ENCODE measurements at regions not wholly inside any gene's neighbourhood (a gene's known extent, or its start where the extent isn't known, plus 50 kb on each side); places are given as distances from the start of the nearest gene placed in this dataset.
A peak's percentile ranks its signal among the peaks of the same experiment; 100 is the strongest.

DNA sequence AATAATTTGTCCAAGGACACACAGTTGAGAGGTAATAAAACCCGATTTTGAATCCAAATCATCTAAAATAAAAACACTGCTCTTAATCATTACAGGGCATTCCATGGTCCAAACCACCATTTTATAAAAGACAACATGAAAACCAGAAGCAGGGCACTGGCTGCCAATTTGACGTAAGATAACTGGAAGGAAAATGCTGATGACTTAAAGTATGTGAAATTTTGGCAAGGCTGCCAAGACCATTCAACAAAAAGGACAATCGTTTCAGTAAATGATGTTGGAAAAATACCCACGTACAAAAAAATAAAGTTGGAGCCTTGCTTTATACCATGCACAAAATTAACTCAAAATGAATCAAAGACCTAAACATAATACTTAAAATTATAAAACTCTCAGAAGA lies 344.4 kb downstream of the RAPGEF2 start:
- no peaks in the 10 kb centered on the region for H3K79me2 ChIP-seq
- no peak overlapping the region for H3K4me2 ChIP-seq (ENCODE audit: low read length)
- no peaks in the 10 kb centered on the region for H3K9me3 ChIP-seq (ENCODE audit: control insufficient read depth, low read length)
- H3K9ac ChIP-seq: no peak overlapping the region
- H3K4me3 ChIP-seq (ENCODE audit: low read depth, low read length): no peak overlapping the region
- H3K27ac ChIP-seq: no peak overlapping the region
- H3K4me1 ChIP-seq: no peaks in the 10 kb centered on the region
- TF ChIP-seq, protein P1, sequence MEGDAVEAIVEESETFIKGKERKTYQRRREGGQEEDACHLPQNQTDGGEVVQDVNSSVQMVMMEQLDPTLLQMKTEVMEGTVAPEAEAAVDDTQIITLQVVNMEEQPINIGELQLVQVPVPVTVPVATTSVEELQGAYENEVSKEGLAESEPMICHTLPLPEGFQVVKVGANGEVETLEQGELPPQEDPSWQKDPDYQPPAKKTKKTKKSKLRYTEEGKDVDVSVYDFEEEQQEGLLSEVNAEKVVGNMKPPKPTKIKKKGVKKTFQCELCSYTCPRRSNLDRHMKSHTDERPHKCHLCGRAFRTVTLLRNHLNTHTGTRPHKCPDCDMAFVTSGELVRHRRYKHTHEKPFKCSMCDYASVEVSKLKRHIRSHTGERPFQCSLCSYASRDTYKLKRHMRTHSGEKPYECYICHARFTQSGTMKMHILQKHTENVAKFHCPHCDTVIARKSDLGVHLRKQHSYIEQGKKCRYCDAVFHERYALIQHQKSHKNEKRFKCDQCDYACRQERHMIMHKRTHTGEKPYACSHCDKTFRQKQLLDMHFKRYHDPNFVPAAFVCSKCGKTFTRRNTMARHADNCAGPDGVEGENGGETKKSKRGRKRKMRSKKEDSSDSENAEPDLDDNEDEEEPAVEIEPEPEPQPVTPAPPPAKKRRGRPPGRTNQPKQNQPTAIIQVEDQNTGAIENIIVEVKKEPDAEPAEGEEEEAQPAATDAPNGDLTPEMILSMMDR (IDR thresholded peaks at IDR 0.05): no peak
- H2AFZ ChIP-seq: no peak overlapping the region
- H3K27me3 ChIP-seq (ENCODE audit: control insufficient read depth, insufficient read depth, low read length): no peaks in the 10 kb centered on the region
- H3K36me3 ChIP-seq (ENCODE audit: control insufficient read depth, insufficient read depth, low read length): no peaks in the 10 kb centered on the region

DNA sequence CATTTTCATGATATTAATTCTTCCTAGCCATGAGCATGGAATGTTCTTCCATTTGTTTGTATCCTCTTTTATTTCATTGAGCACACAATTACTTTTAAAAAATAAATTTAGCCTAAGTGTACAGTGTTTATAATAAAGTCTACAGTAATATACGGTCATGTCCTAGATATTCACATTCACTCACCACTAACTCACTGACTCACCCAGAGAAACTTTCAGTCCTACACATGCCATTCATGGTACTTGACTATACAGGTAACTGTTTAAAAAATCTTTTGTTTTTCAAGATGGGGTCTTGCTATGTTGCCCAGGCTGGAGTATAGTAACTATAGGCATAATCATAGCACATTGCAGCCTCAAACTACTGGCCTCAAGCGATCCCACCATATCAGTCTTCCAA lies 348.1 kb downstream of the RAPGEF2 start:
- Histone ChIP-seq H3K27me3 (ENCODE audit: control insufficient read depth, insufficient read depth, low read length) (no peaks in the 10 kb centered on the region), H3K9ac (no peak overlapping the region), H3K36me3 (ENCODE audit: control insufficient read depth, insufficient read depth, low read length) (no peaks in the 10 kb centered on the region), H2AFZ (no peak overlapping the region), H3K4me2 (ENCODE audit: low read length) (no peak overlapping the region), H3K4me1 (no peaks in the 10 kb centered on the region), H3K27ac (no peak overlapping the region), H3K9me3 (ENCODE audit: control insufficient read depth, low read length) (no peaks in the 10 kb centered on the region), H3K4me3 (ENCODE audit: low read depth, low read length) (no peak overlapping the region), H3K79me2 (no peaks in the 10 kb centered on the region)
- TF ChIP-seq, protein P1 (IDR thresholded peaks at IDR 0.05): no peak

- Histone ChIP-seq H3K9ac (no peak overlapping the region), H3K4me1 (no peaks in the 10 kb centered on the region), H3K36me3 (ENCODE audit: control insufficient read depth, insufficient read depth, low read length) (no peaks in the 10 kb centered on the region), H3K4me2 (ENCODE audit: low read length) (no peak overlapping the region), H3K27me3 (ENCODE audit: control insufficient read depth, insufficient read depth, low read length) (no peaks in the 10 kb centered on the region), H2AFZ (no peak overlapping the region), H3K79me2 (no peaks in the 10 kb centered on the region), H3K4me3 (ENCODE audit: low read depth, low read length) (no peak overlapping the region), H3K9me3 (ENCODE audit: control insufficient read depth, low read length) (no peaks in the 10 kb centered on the region), H3K27ac (no peak overlapping the region)
- TF ChIP-seq, protein P1 (IDR thresholded peaks at IDR 0.05): peak; percentile 30
Measured at GRCh38 chr4:159455675-159456237, 352.9 kb downstream of the RAPGEF2 start.

DNA sequence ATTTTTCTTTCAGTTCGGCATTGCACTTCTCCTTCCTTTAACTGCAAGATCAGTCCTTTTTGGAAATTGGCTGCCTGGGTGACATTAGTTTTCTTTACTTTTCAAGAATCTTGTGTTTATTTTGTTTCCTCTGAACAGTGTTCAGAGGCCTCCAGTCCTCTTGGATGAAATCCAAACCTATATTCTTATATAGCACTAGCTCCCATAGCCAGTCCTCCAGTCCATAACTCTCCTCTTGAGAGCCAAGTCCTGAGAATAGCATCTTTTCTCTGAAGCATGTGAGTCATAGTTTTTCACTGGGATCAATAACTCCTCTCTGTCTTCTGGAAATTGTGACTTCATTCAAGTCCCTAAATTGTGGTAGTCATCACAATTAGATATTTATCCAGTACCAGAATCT lies 357.5 kb downstream of the RAPGEF2 start:
- H3K27me3 ChIP-seq (ENCODE audit: control insufficient read depth, insufficient read depth, low read length): no peaks in the 10 kb centered on the region
- no peaks in the 10 kb centered on the region for H3K9me3 ChIP-seq (ENCODE audit: control insufficient read depth, low read length)
- no peak overlapping the region for H3K4me2 ChIP-seq (ENCODE audit: low read length)
- no peaks in the 10 kb centered on the region for H3K79me2 ChIP-seq
- H3K4me3 ChIP-seq (ENCODE audit: low read depth, low read length): no peak overlapping the region
- no peak overlapping the region for H2AFZ ChIP-seq
- H3K27ac ChIP-seq: no peak overlapping the region
- TF ChIP-seq, protein P1 (IDR thresholded peaks at IDR 0.05): no peak
- H3K4me1 ChIP-seq: no peaks in the 10 kb centered on the region
- H3K9ac ChIP-seq: no peak overlapping the region
- no peaks in the 10 kb centered on the region for H3K36me3 ChIP-seq (ENCODE audit: control insufficient read depth, insufficient read depth, low read length)

DNA sequence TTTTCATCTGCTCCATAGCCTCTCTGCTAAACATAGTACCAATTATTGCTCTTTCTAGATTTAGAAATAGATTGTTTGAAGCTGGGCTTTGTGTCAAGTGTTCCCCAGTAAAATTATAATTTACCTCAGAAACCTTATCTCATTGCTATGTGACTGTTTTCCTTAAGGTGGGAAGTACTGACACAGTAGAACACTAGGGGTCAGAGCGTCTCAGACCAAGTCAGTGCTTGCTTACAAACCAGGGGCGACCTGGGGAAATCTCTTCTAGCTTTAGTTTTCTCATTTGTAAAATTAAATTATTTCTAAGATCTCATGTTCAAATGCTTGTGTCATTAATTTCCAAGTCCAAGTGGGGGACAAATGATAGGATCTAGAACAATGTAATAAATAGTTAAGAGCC lies 360.4 kb downstream of the RAPGEF2 start:
- H3K4me1 ChIP-seq: no peaks in the 10 kb centered on the region
- H3K27me3 ChIP-seq (ENCODE audit: control insufficient read depth, insufficient read depth, low read length): no peaks in the 10 kb centered on the region
- H3K4me3 ChIP-seq (ENCODE audit: low read depth, low read length): no peak overlapping the region
- no peaks in the 10 kb centered on the region for H3K9me3 ChIP-seq (ENCODE audit: control insufficient read depth, low read length)
- H3K27ac ChIP-seq: no peak overlapping the region
- H3K9ac ChIP-seq: no peak overlapping the region
- no peaks in the 10 kb centered on the region for H3K36me3 ChIP-seq (ENCODE audit: control insufficient read depth, insufficient read depth, low read length)
- H2AFZ ChIP-seq: no peak overlapping the region
- no peak overlapping the region for H3K4me2 ChIP-seq (ENCODE audit: low read length)
- no peaks in the 10 kb centered on the region for H3K79me2 ChIP-seq
- TF ChIP-seq, protein P1 (IDR thresholded peaks at IDR 0.05): no peak

All from parathyroid adenoma (tissue), 2 donors.